NT2/D1 (cell line): ENCODE measurements at regions not wholly inside any gene's neighbourhood (a gene's known extent, or its start where the extent isn't known, plus 50 kb on each side); places are given as distances from the start of the nearest gene placed in this dataset.

Experiments used
- DNase-seq: peaks from one replicate; pipeline ENCODE4 v3.0.0-alpha.2; 2011; ENCODE audit warnings: low read depth, low spot score
- H3K27me3 ChIP-seq: 2 replicates; pipeline ENCODE4 v1.6.0; 2011; ENCODE audit warnings: mild to moderate bottlenecking; ENCODE audit not compliant: insufficient read length, insufficient read depth
- H3K36me3 ChIP-seq: 2 replicates; pipeline ENCODE4 v1.6.1; 2011; ENCODE audit warnings: mild to moderate bottlenecking, low read length, mixed read lengths; ENCODE audit not compliant: insufficient read depth, insufficient read length
- H3K4me1 ChIP-seq: 2 replicates; pipeline ENCODE4 v1.5.1; 2011; ENCODE audit not compliant: insufficient read depth, insufficient read length
- H3K4me3 ChIP-seq: 2 replicates; pipeline ENCODE4 v1.5.1; 2011; ENCODE audit warnings: low read depth; ENCODE audit not compliant: insufficient read length
- H3K9ac ChIP-seq: 2 replicates; pipeline ENCODE4 v1.6.0; 2011; ENCODE audit warnings: low read depth; ENCODE audit not compliant: insufficient read length
- H3K9me3 ChIP-seq: 2 replicates; pipeline ENCODE4 v1.5.1; 2011; ENCODE audit warnings: mild to moderate bottlenecking, low read length; ENCODE audit not compliant: insufficient read depth
- SUZ12 ChIP-seq: IDR thresholded peaks from 2 replicates; pipeline ENCODE4 v1.6.1; 2011; ENCODE audit not compliant: insufficient read length, insufficient read depth; ENCODE audit errors: extremely low read depth
- YY1 ChIP-seq: IDR thresholded peaks from 2 replicates; pipeline ENCODE4 v1.6.1; 2011; ENCODE audit not compliant: insufficient read length, insufficient read depth
- ZNF274 ChIP-seq: IDR thresholded peaks from 2 replicates; pipeline ENCODE4 v1.6.1; 2011; ENCODE audit warnings: mild to moderate bottlenecking, low read depth, low read length

DNA sequence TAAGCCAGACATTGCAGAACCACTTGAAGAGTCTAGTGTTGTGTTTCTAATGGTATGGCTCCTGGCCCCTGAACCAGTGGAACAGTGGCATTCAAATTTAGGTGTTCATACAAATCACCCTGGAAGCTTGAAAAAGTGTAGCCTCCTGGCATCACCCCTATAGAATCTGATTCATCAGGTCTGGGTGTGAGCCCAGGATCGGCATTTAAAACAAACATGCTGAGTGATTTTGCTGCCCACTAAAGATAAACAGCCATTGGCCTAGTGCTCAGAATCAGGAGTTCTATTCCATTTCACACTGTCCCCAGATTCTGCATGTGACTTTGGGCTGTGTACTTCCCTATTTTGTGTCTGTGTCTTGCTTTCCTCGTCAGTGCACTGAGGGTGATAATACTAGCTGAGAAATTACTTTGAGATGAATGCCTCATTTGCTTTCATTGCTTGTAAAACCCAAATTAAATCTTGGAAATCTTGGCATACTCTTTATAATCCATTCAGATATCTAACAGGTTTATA is 241.5 kb upstream of the CLINT1 start:
- no peaks in the 10 kb centered on the region for H3K9me3 ChIP-seq
- H3K9ac ChIP-seq: no peak overlapping the region
- no peak for TF ChIP-seq ZNF274
- TF ChIP-seq SUZ12: no peak
- TF ChIP-seq YY1: no peak
- H3K4me1 ChIP-seq: no peaks in the 10 kb centered on the region
- no peaks in the 10 kb centered on the region for H3K27me3 ChIP-seq
- no peak for DNase-seq
- no peak overlapping the region for H3K4me3 ChIP-seq
- H3K36me3 ChIP-seq: no peaks in the 10 kb centered on the region

DNA sequence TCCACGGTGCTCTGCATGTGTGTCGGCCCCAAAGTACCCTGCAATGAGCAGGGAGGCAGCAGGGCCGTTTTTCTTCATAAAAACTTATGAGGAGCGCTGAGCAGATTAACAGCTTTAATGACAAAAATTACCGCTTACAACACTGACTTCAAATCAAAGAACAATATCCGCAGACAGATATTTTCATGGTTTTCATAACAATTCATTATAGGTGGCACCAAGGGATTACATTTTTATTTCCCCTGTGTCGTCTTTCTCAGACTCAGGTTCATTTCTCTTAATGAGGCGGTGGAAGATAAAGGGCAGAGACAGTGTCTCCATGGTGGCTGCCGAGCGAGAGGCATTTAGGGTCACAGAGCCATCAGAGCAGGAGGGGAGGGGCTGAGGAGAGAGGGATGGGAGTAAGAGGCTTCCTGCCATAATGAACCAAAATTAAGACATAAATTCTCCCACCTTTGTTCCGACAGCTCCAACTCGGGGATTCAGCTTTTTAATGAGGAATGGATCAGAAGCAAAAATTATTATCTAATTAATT is 240.7 kb upstream of the CLINT1 start:
- Histone ChIP-seq H3K27me3 (no peaks in the 10 kb centered on the region), H3K4me3 (no peak overlapping the region), H3K4me1 (no peaks in the 10 kb centered on the region), H3K36me3 (no peaks in the 10 kb centered on the region), H3K9me3 (no peaks in the 10 kb centered on the region), H3K9ac (no peak overlapping the region)
- no peak for DNase-seq
- TF ChIP-seq YY1: no peak
- TF ChIP-seq ZNF274: no peak
- TF ChIP-seq SUZ12: no peak

DNA sequence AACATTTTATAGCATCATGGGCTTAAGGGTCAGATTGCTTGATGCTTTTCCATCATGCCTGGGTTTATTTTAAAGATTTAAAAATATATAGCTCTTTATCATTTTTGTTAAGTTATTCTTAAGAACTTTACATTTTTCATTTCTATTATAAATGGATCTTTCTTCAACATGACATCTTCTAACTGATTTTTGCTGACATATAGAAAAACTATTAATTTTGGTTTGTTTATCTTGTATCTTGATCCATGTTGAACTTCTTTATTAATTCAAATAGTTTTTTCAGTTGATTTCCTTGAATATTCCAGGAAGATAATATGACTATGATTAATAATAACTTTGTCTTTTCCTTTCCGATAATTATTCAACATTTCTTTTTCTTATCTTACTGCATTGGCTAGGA is 237.9 kb upstream of the CLINT1 start:
- H3K36me3 ChIP-seq: no peaks in the 10 kb centered on the region
- no peak for DNase-seq
- H3K9me3 ChIP-seq: no peaks in the 10 kb centered on the region
- H3K4me3 ChIP-seq: no peak overlapping the region
- H3K4me1 ChIP-seq: no peaks in the 10 kb centered on the region
- no peaks in the 10 kb centered on the region for H3K27me3 ChIP-seq
- H3K9ac ChIP-seq: no peak overlapping the region
- TF ChIP-seq YY1 (no peak), SUZ12 (no peak), ZNF274 (no peak)

DNA sequence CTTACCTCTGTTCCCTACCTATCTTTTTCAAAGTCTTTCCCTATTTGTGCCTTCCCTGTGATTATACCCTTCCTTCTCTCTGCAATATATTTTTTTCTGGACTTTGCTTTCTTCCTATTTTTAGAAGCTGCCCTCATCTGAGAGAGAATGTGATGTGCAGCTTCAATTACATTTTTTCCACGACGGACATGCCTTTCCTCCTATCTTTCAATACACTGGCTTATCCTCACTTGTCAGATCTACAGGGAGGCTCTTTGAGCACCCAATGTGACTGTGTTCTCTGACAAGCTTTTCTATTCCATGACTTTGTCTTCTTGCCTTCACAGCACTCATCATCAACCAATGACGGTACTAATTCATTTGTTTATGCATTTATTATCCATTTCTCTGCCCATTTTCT is 227.9 kb upstream of the CLINT1 start:
- no peaks in the 10 kb centered on the region for H3K4me1 ChIP-seq
- no peaks in the 10 kb centered on the region for H3K36me3 ChIP-seq
- no peak overlapping the region for H3K4me3 ChIP-seq
- no peak for DNase-seq
- no peak overlapping the region for H3K9ac ChIP-seq
- no peaks in the 10 kb centered on the region for H3K27me3 ChIP-seq
- no peak for TF ChIP-seq YY1
- TF ChIP-seq ZNF274: no peak
- no peak for TF ChIP-seq SUZ12
- H3K9me3 ChIP-seq: no peaks in the 10 kb centered on the region

DNA sequence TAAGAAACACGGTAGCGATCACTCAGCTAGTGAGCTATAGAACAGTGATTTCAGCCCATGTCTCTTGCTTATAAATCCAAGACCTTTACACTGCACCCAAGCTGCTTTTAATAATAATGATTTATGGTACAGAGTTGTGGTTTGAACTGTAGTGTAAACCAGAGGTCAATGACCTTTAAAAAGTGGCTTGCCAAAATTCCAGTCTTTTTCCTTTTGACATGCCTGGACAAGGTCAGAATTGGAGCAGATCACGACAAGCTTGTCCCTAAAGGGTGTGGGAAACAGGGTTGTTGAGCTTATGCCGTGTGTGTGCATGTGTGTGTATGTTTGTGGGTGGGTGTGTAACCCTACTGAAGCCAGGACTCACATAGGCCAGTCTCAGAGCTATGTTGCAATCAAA is 225.3 kb upstream of the CLINT1 start:
- DNase-seq: no peak
- Histone ChIP-seq H3K4me3 (no peak overlapping the region), H3K27me3 (no peaks in the 10 kb centered on the region), H3K9me3 (no peaks in the 10 kb centered on the region), H3K9ac (no peak overlapping the region), H3K4me1 (no peaks in the 10 kb centered on the region), H3K36me3 (no peaks in the 10 kb centered on the region)
- TF ChIP-seq YY1 (no peak), SUZ12 (no peak), ZNF274 (no peak)

DNA sequence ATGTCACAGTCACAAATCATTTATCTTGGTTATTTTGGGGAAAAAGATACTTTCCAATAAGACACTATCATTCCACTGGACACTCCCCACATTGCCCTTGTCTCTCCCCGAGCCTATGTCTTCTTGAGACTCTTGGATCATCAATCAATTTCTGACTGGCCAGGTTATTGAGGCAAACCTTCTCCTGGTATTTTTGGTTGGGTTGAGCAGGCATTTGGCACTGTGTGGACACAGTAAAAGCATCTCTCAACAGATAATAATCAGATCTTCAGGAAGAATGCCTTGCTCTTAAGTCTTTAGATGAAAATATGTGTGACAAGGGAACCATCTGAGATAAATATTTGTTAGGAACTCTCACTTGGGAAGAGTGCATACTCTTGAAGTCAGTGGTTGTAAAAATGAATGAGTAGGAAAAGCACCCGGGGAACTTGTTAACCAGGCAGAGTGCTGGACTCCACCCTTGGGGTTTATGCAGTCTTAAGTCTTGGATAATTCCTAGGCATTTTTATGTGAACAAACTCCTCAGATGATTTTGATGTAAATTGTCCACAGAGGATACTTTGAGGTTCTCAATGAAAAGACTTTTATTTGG is 223.8 kb upstream of the CLINT1 start:
- Histone ChIP-seq H3K27me3 (no peaks in the 10 kb centered on the region), H3K9me3 (no peaks in the 10 kb centered on the region), H3K4me1 (no peaks in the 10 kb centered on the region), H3K9ac (no peak overlapping the region), H3K36me3 (no peaks in the 10 kb centered on the region), H3K4me3 (no peak overlapping the region)
- TF ChIP-seq SUZ12: no peak
- TF ChIP-seq YY1: no peak
- no peak for TF ChIP-seq ZNF274
- no peak for DNase-seq

DNA sequence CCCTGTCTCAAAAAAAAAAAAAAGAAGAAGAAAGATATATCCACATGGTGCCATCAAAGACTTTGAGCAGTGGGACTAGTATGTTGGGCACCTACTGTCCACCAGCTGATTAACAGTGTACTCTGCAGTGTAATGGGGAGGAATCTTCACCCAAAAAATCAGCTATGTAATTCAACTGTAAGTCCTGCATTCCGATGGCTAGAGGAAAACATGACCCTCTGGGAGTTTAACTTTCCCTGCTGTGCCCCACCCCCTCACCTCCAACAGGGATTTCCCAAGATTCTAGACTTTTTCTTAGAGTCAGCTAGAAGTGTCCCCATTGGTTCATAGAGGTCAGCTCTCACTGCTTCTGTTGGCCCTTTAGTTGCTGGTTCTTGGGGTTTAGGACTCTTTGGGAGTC is 221.2 kb upstream of the CLINT1 start:
- Histone ChIP-seq H3K27me3 (no peaks in the 10 kb centered on the region), H3K4me3 (no peak overlapping the region)
- TF ChIP-seq SUZ12: no peak
- TF ChIP-seq ZNF274: no peak
- no peak for TF ChIP-seq YY1

More for the DNA sequence above, 221.2 kb upstream of the CLINT1 start:
- no peaks in the 10 kb centered on the region for H3K36me3 ChIP-seq
- DNase-seq: peak; percentile 15
- H3K9me3 ChIP-seq: no peaks in the 10 kb centered on the region
- no peak overlapping the region for H3K9ac ChIP-seq
- H3K4me1 ChIP-seq: no peaks in the 10 kb centered on the region
